HepG2 (cell line): ENCODE measurements at regions not wholly inside any gene's neighbourhood (a gene's known extent, or its start where the extent isn't known, plus 50 kb on each side); places are given as distances from the start of the nearest gene placed in this dataset.
A peak's percentile ranks its signal among the peaks of the same experiment; 100 is the strongest.

Experiments used
- BCL6 ChIP-seq: IDR thresholded peaks from 2 replicates; pipeline ENCODE4 v1.6.1; 2016; ENCODE audit warnings: missing genetic modification reagents, missing compliant biosample characterization
- GATAD2A ChIP-seq: IDR thresholded peaks from 2 replicates; pipeline ENCODE4 v1.6.1; 2016
- HNF4G ChIP-seq, 2 experiments: sonication (generic) in 1 of 2; formaldehyde crosslinking in 1 of 2; IDR thresholded peaks; 2 replicates each; pipeline versions ENCODE4 v1.4.0 to v1.6.1; 2011 to 2020; ENCODE audit warnings: borderline replicate concordance in 2 of 2, low read depth in 2 of 2, mild to moderate bottlenecking in 2 of 2, low read length in 1 of 2, missing genetic modification reagents in 1 of 2, moderate library complexity in 1 of 2
- NFE2L2 ChIP-seq: fragments of 150-350 bp; IDR thresholded peaks from 2 replicates; pipeline ENCODE4 v1.6.1; 2014; ENCODE audit warnings: low read length
- RARA ChIP-seq: IDR thresholded peaks from 2 replicates; pipeline ENCODE4 v1.6.1; 2016; ENCODE audit warnings: missing genetic modification reagents, missing compliant biosample characterization
- SALL1 ChIP-seq: sonication (generic); formaldehyde crosslinking; IDR thresholded peaks from 2 replicates; pipeline ENCODE4 v1.8.0; 2022; ENCODE audit warnings: mild to moderate bottlenecking, missing genetic modification reagents
- SOX5 ChIP-seq: IDR thresholded peaks from 2 replicates; pipeline ENCODE4 v1.6.1; 2016; ENCODE audit warnings: borderline replicate concordance
- SYNCRIP ChIP-seq: fragments of 200-400 bp; formaldehyde crosslinking; IDR thresholded peaks from 2 replicates; pipeline ENCODE4 v1.6.1; 2018; ENCODE audit warnings: mild to moderate bottlenecking, low read depth, low read length; ENCODE audit not compliant: insufficient read depth
- TARDBP ChIP-seq: sonication (generic); formaldehyde crosslinking; IDR thresholded peaks from 2 replicates; pipeline ENCODE4 v1.8.0; 2022; ENCODE audit warnings: mild to moderate bottlenecking, missing genetic modification reagents
- UBTF ChIP-seq: sonication (generic); formaldehyde crosslinking; IDR thresholded peaks from 2 replicates; pipeline ENCODE4 v1.4.0; 2020; ENCODE audit warnings: mild to moderate bottlenecking, missing genetic modification reagents
- ZBTB34 ChIP-seq: sonication (generic); formaldehyde crosslinking; IDR thresholded peaks from 2 replicates; pipeline ENCODE4 v1.8.0; 2022; ENCODE audit warnings: mild to moderate bottlenecking, missing genetic modification reagents
- ZBTB38 ChIP-seq: sonication (generic); formaldehyde crosslinking; IDR thresholded peaks from 2 replicates; pipeline ENCODE4 v1.5.1; 2020; ENCODE audit warnings: mild to moderate bottlenecking, missing genetic modification reagents
- ZFP91 ChIP-seq: sonication (generic); formaldehyde crosslinking; IDR thresholded peaks from 2 replicates; pipeline ENCODE4 v1.9.0; 2022; ENCODE audit warnings: missing genetic modification reagents, mild to moderate bottlenecking, borderline replicate concordance
- ZMAT3 ChIP-seq: sonication (generic); formaldehyde crosslinking; conservative IDR thresholded peaks from 2 replicates; pipeline ENCODE4 v1.7.0; 2021; ENCODE audit warnings: missing genetic modification reagents
- ZNF160 ChIP-seq: sonication (generic); formaldehyde crosslinking; IDR thresholded peaks from 2 replicates; pipeline ENCODE4 v1.8.0; 2022; ENCODE audit warnings: mild to moderate bottlenecking, inconsistent platforms, missing genetic modification reagents
- ZNF281 ChIP-seq: sonication (generic); formaldehyde crosslinking; IDR thresholded peaks from 2 replicates; pipeline ENCODE4 v1.4.0; 2020; ENCODE audit warnings: missing genetic modification reagents, borderline replicate concordance
- ZNF282 ChIP-seq: fragments of 450-650 bp; IDR thresholded peaks from 2 replicates; pipeline ENCODE4 v1.6.1; 2018; ENCODE audit not compliant: partially characterized antibody
- ZNF598 ChIP-seq: sonication (generic); formaldehyde crosslinking; IDR thresholded peaks from 2 replicates; pipeline ENCODE4 v1.5.1; 2020; ENCODE audit warnings: mild to moderate bottlenecking, missing genetic modification reagents, borderline replicate concordance
- ZNF749 ChIP-seq: sonication (generic); formaldehyde crosslinking; IDR thresholded peaks from 2 replicates; pipeline ENCODE4 v1.8.0; 2022; ENCODE audit warnings: mild to moderate bottlenecking, missing genetic modification reagents, moderate library complexity, borderline replicate concordance
- ZNF792 ChIP-seq: IDR thresholded peaks from 2 replicates; pipeline ENCODE4 v1.6.1; 2016
- ZNF83 ChIP-seq: sonication (generic); formaldehyde crosslinking; IDR thresholded peaks from 2 replicates; pipeline ENCODE4 v1.4.0; 2020; ENCODE audit warnings: missing genetic modification reagents, mild to moderate bottlenecking, borderline replicate concordance

GRCh38 chr6:900716-901605, 208.0 kb upstream of the EXOC2 start (continued):
- TF ChIP-seq ZNF281 (peak; percentile 73; the same call in 1 of the 2 replicates), ZNF792 (CRISPR knock-in tag) (0 out of 2 replicates have a peak, but pooled peaks have one; percentile 14), GATAD2A (peak; percentile 78), ZFP91 (CRISPR knock-in tag) (0 out of 2 replicates have a peak, but pooled peaks have one; percentile 25), SOX5 (peak; percentile 69), ZBTB38 (CRISPR knock-in tag) (no peak), TARDBP (peak; percentile 81), HNF4G (IDR thresholded peaks at IDR 0.05; ENCODE audit: borderline replicate concordance, low read depth, low read length) (peak; percentile 74), HNF4G (CRISPR knock-in tag; IDR thresholded peaks at IDR 0.05; ENCODE audit: borderline replicate concordance, low read depth) (no peak), ZNF749 (CRISPR knock-in tag) (peak; percentile 50; the same call in 1 of the 2 replicates), SYNCRIP (no peak), ZNF160 (CRISPR knock-in tag) (0 out of 2 replicates have a peak, but pooled peaks have one; percentile 41), ZNF598 (CRISPR knock-in tag) (0 out of 2 replicates have a peak, but pooled peaks have one; percentile 45), ZMAT3 (CRISPR knock-in tag) (peak; percentile 3; the same call in 1 of the 2 replicates), SALL1 (CRISPR knock-in tag) (peak; percentile 72), UBTF (no peak), NFE2L2 (0 out of 2 replicates have a peak, but pooled peaks have one; percentile 15), ZNF282 (no peak), BCL6 (CRISPR knock-in tag) (peak; percentile 81), RARA (CRISPR knock-in tag) (peak; percentile 66), ZBTB34 (0 out of 2 replicates have a peak, but pooled peaks have one; percentile 38), ZNF83 (CRISPR knock-in tag) (no peak)
